Trophoblast cell (in vitro differentiated cells and primary cell): ENCODE measurements at regions not wholly inside any gene's neighbourhood (a gene's known extent, or its start where the extent isn't known, plus 50 kb on each side); places are given as distances from the start of the nearest gene placed in this dataset.

Source experiments
- DNase-seq, 2 donors: peaks; one replicate each; pipeline ENCODE4 v3.0.0-alpha.2; 2016
- H2AFZ ChIP-seq: 2 replicates; pipeline ENCODE4 v1.6.1; 2013; ENCODE audit warnings: low read length, moderate library complexity, mild to moderate bottlenecking; ENCODE audit not compliant: insufficient read depth, poor library complexity
- H2AK5ac ChIP-seq: 2 replicates; pipeline ENCODE4 v1.6.1; 2013; ENCODE audit warnings: mild to moderate bottlenecking, low read length
- H2BK120ac ChIP-seq: 2 replicates; pipeline ENCODE4 v1.6.1; 2013; ENCODE audit warnings: low read length, mild to moderate bottlenecking, moderate library complexity; ENCODE audit not compliant: insufficient read depth, poor library complexity
- H2BK12ac ChIP-seq: 2 replicates; pipeline ENCODE4 v1.6.1; 2013; ENCODE audit warnings: mild to moderate bottlenecking, low read length, moderate library complexity
- H2BK5ac ChIP-seq: 2 replicates; pipeline ENCODE4 v1.6.1; 2013; ENCODE audit warnings: low read length, low read depth, moderate library complexity, mild to moderate bottlenecking; ENCODE audit not compliant: poor library complexity
- H3K14ac ChIP-seq: 2 replicates; pipeline ENCODE4 v1.6.1; 2013; ENCODE audit warnings: mild to moderate bottlenecking, low read length
- H3K18ac ChIP-seq: 2 replicates; pipeline ENCODE4 v1.6.1; 2013; ENCODE audit warnings: mild to moderate bottlenecking, low read length
- H3K23ac ChIP-seq: 2 replicates; pipeline ENCODE4 v1.6.1; 2013; ENCODE audit warnings: low read length
- H3K27ac ChIP-seq: 2 replicates; pipeline ENCODE4 v1.5.1; 2013; ENCODE audit warnings: low read depth, mild to moderate bottlenecking, inconsistent platforms, low read length, moderate library complexity
- H3K27me3 ChIP-seq: 2 replicates; pipeline ENCODE4 v1.6.1; 2013; ENCODE audit warnings: inconsistent platforms, mild to moderate bottlenecking, low read length, moderate library complexity; ENCODE audit not compliant: insufficient read depth
- H3K36me3 ChIP-seq, 2 experiments: 1 replicate in 1 of 2; 2 replicates in 1 of 2; pipeline ENCODE4 v1.6.1; 2013; ENCODE audit warnings: low read length in 2 of 2, mild to moderate bottlenecking in 2 of 2, moderate library complexity in 1 of 2; ENCODE audit not compliant: insufficient read depth in 2 of 2, control insufficient read depth in 1 of 2
- H3K4ac ChIP-seq: 2 replicates; pipeline ENCODE4 v1.6.1; 2013; ENCODE audit warnings: low read depth, mild to moderate bottlenecking, low read length, moderate library complexity
- H3K4me1 ChIP-seq, 2 experiments: 1 replicate in 1 of 2; 2 replicates in 1 of 2; pipeline ENCODE4 v1.6.1; 2013; ENCODE audit warnings: low read length in 2 of 2, mild to moderate bottlenecking in 2 of 2, moderate library complexity in 1 of 2; ENCODE audit not compliant: insufficient read depth in 2 of 2, control insufficient read depth in 1 of 2
- H3K4me2 ChIP-seq: 2 replicates; pipeline ENCODE4 v1.6.1; 2013; ENCODE audit warnings: inconsistent platforms, mild to moderate bottlenecking, low read length, moderate library complexity
- H3K4me3 ChIP-seq: 2 replicates; pipeline ENCODE4 v1.5.1; 2013; ENCODE audit warnings: mild to moderate bottlenecking, low read depth, low read length, inconsistent platforms
- H3K79me1 ChIP-seq: one replicate; pipeline ENCODE4 v1.6.1; 2013; ENCODE audit warnings: low read length
- H3K79me2 ChIP-seq: 2 replicates; pipeline ENCODE4 v1.6.1; 2013; ENCODE audit warnings: low read length, mild to moderate bottlenecking; ENCODE audit not compliant: control insufficient read depth, insufficient read depth, poor library complexity
- H3K9ac ChIP-seq: 2 replicates; pipeline ENCODE4 v1.6.1; 2013; ENCODE audit warnings: mild to moderate bottlenecking, low read length
- H3K9me3 ChIP-seq: 2 replicates; pipeline ENCODE4 v1.6.1; 2013; ENCODE audit warnings: low read depth, mild to moderate bottlenecking, control low read depth, inconsistent platforms, low read length; ENCODE audit not compliant: insufficient read depth
- H4K12ac ChIP-seq: 2 replicates; pipeline ENCODE4 v1.6.1; 2013; ENCODE audit warnings: low read depth, mild to moderate bottlenecking, low read length, moderate library complexity
- H4K8ac ChIP-seq: 2 replicates; pipeline ENCODE4 v1.6.1; 2013; ENCODE audit warnings: low read depth, mild to moderate bottlenecking, low read length, moderate library complexity
- H4K91ac ChIP-seq: one replicate; pipeline ENCODE4 v1.6.1; 2013; ENCODE audit warnings: low read depth, mild to moderate bottlenecking, low read length, moderate library complexity
- WGBS: extraction: QIAGEN DNeasy Blood & Tissue Kit; methylation state at CpG from one replicate; pipeline ENCODE4 v1.1.7; 2013; ENCODE audit warnings: missing lambda C conversion rate; ENCODE audit not compliant: insufficient read length, insufficient coverage; ENCODE audit errors: extremely low coverage; 5-methylcytosine and 5-hydroxymethylcytosine counted together

GRCh38 chr14:56894591-56894991 lies 84.3 kb upstream of the OTX2 start:
- H2BK120ac ChIP-seq: no peak overlapping the region
- H4K8ac ChIP-seq: no peak overlapping the region
- no peak overlapping the region for H3K4ac ChIP-seq
- H3K18ac ChIP-seq: no peak overlapping the region
- H4K91ac ChIP-seq: no peak overlapping the region
- H3K4me1 ChIP-seq: peaks cover 3 to 4% of the 10 kb centered on the region in 2 experiments
- H3K4me3 ChIP-seq: no peak overlapping the region
- no peaks in the 10 kb centered on the region for H3K27me3 ChIP-seq
- H2AFZ ChIP-seq: no peak overlapping the region
- no peak overlapping the region for H3K4me2 ChIP-seq
- H3K23ac ChIP-seq: no peak overlapping the region
- no peak overlapping the region for H2AK5ac ChIP-seq
- no peak overlapping the region for H2BK12ac ChIP-seq
- H3K36me3 ChIP-seq: no peaks in the 10 kb centered on the region
- no peak overlapping the region for H3K14ac ChIP-seq
- DNase-seq: no peak
- H3K79me1 ChIP-seq: no peaks in the 10 kb centered on the region
- H3K79me2 ChIP-seq: no peaks in the 10 kb centered on the region
- no peak overlapping the region for H4K12ac ChIP-seq
- H2BK5ac ChIP-seq: no peak overlapping the region
- no peaks in the 10 kb centered on the region for H3K9me3 ChIP-seq
- no peak overlapping the region for H3K9ac ChIP-seq
- no peak overlapping the region for H3K27ac ChIP-seq
- WGBS: no CpG with 5 or more reads among the region's 3 CpGs

DNA sequence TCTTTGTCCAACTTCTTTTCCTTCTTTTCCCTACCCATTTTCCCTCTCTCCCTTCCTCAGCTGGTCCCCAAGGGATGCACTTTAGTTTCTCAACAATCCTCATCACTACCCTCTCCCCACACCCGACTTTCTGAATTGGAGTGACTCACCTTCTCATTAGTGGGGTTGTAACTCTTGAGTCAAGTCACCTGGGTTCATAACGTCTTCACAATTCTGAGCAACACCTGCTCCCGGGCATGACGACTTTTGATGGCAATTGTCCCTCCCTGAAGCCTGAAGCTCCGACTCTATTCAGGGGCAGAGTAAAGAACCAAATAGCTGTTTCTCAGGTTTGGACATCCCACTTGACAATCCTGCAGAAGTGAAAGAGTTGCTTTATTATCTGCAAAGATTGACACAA lies 82.7 kb upstream of the OTX2 start:
- no peaks in the 10 kb centered on the region for H3K9me3 ChIP-seq
- H3K4me2 ChIP-seq: no peak overlapping the region
- H4K12ac ChIP-seq: no peak overlapping the region
- no peak for DNase-seq
- H3K4me3 ChIP-seq: no peak overlapping the region
- no peak overlapping the region for H2BK5ac ChIP-seq
- H3K79me2 ChIP-seq: no peaks in the 10 kb centered on the region
- H3K27ac ChIP-seq: no peak overlapping the region
- no peaks in the 10 kb centered on the region for H3K79me1 ChIP-seq
- no peak overlapping the region for H2BK120ac ChIP-seq
- H3K23ac ChIP-seq: no peak overlapping the region
- no peak overlapping the region for H2AFZ ChIP-seq
- WGBS: no CpG with 5 or more reads among the region's 5 CpGs
- no peak overlapping the region for H2BK12ac ChIP-seq
- no peak overlapping the region for H4K8ac ChIP-seq
- no peak overlapping the region for H4K91ac ChIP-seq
- no peak overlapping the region for H2AK5ac ChIP-seq
- no peaks in the 10 kb centered on the region for H3K27me3 ChIP-seq
- no peaks in the 10 kb centered on the region for H3K36me3 ChIP-seq
- no peak overlapping the region for H3K9ac ChIP-seq
- no peak overlapping the region for H3K14ac ChIP-seq
- H3K4ac ChIP-seq: no peak overlapping the region
- no peak overlapping the region for H3K18ac ChIP-seq
- H3K4me1 ChIP-seq: peaks cover 3 to 4% of the 10 kb centered on the region in 2 experiments

- Histone ChIP-seq H3K27me3 (no peaks in the 10 kb centered on the region), H2BK12ac (no peak overlapping the region), H4K12ac (no peak overlapping the region), H2BK5ac (no peak overlapping the region), H2AFZ (no peak overlapping the region), H3K23ac (no peak overlapping the region), H3K79me2 (no peaks in the 10 kb centered on the region), H3K4me3 (no peak overlapping the region), H3K18ac (no peak overlapping the region), H2BK120ac (no peak overlapping the region), H3K4me1 (peaks cover 3 to 4% of the 10 kb centered on the region in 2 experiments), H4K91ac (no peak overlapping the region), H3K14ac (no peak overlapping the region), H4K8ac (no peak overlapping the region), H3K36me3 (no peaks in the 10 kb centered on the region), H3K9ac (no peak overlapping the region), H2AK5ac (no peak overlapping the region), H3K27ac (no peak overlapping the region), H3K4me2 (no peak overlapping the region), H3K9me3 (no peaks in the 10 kb centered on the region), H3K4ac (no peak overlapping the region), H3K79me1 (no peaks in the 10 kb centered on the region)
- peak; percentile 15 to 68 for DNase-seq
Observed at GRCh38 chr14:56891226-56891625, 80.9 kb upstream of the OTX2 start.

- Histone ChIP-seq H3K4ac (no peak overlapping the region), H3K27me3 (no peaks in the 10 kb centered on the region), H2BK120ac (no peak overlapping the region), H2BK12ac (no peak overlapping the region), H3K9me3 (no peaks in the 10 kb centered on the region), H4K12ac (no peak overlapping the region), H4K91ac (no peak overlapping the region), H3K18ac (no peak overlapping the region), H3K36me3 (no peaks in the 10 kb centered on the region), H3K23ac (no peak overlapping the region), H4K8ac (no peak overlapping the region), H2BK5ac (no peak overlapping the region), H2AK5ac (no peak overlapping the region), H3K4me2 (no peak overlapping the region), H3K14ac (no peak overlapping the region), H3K27ac (no peak overlapping the region), H3K4me3 (no peak overlapping the region), H3K79me2 (no peaks in the 10 kb centered on the region), H2AFZ (no peak overlapping the region), H3K9ac (no peak overlapping the region), H3K4me1 (no peaks in the 10 kb centered on the region), H3K79me1 (no peaks in the 10 kb centered on the region)
- WGBS: no CpG with 5 or more reads among the region's 2 CpGs
- no peak for DNase-seq
Observed at GRCh38 chr14:56889705-56890104, 79.4 kb upstream of the OTX2 start.
